ENCODE measurements at regions not wholly inside any gene's neighbourhood (a gene's known extent, or its start where the extent isn't known, plus 50 kb on each side); places are given as distances from the start of the nearest gene placed in this dataset.
A peak's percentile ranks its signal among the peaks of the same experiment; 100 is the strongest.

DNA sequence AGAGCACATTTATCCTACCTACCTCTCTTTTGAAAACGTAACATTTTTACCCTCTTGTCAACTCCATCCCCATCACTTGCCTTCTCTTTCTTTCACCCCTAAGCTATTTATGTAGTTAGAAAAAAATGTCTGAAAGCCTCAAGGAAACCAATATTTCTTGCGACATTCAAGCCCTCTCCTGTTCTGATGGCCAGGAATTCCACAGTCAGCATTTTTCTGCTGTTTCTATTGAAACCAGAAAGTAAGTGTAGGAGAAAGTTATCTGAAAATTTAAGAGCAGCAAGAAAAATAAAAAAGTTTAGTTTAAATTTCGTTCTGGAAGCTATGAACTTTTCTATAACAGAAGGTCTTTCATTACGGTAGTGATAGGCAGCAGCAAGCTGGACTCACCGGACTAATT is 247.6 kb upstream of the PBX1 start:
- no peak overlapping the region for H4K91ac ChIP-seq (ENCODE audit: insufficient read length, low read depth, low read length)
- H2BK20ac ChIP-seq (ENCODE audit: low read depth, low read length, poor library complexity, severe bottlenecking), result no peak overlapping the region
- no peak overlapping the region for H2AK5ac ChIP-seq (ENCODE audit: insufficient read length, low read length)
- H2BK5ac ChIP-seq (ENCODE audit: insufficient read length, low read length), result no peak overlapping the region
- no peak overlapping the region for H3K4ac ChIP-seq (ENCODE audit: low read depth, low read length)
- no peaks in the 10 kb centered on the region for H4K20me1 ChIP-seq (ENCODE audit: control insufficient read depth, insufficient read depth, insufficient read length)
- H2BK12ac ChIP-seq (ENCODE audit: insufficient read length, low read depth, low read length), result no peak overlapping the region
- WGBS (ENCODE audit: extremely low coverage, insufficient read length, low lambda C conversion rate), result no CpG with 5 or more reads among the region's 5 CpGs
- peaks cover 21% of the 10 kb centered on the region in 2 experiments for H3K4me1 Mint-ChIP-seq
- no peak overlapping the region for H3K23ac ChIP-seq (ENCODE audit: insufficient read length, low read depth, low read length)
- no peak for TF ChIP-seq CTCF (conservative IDR thresholded peaks at IDR 0.05)
- no peaks in the 10 kb centered on the region; the same call in 1 of the 2 replicates for H3K27me3 Mint-ChIP-seq (ENCODE audit: low read depth)
- H3K9me3 Mint-ChIP-seq, result no peaks in the 10 kb centered on the region; a peak in 1 of 5 replicates
- no peak overlapping the region for H3T11ph ChIP-seq (ENCODE audit: low read length)
- H3K36me3 Mint-ChIP-seq (ENCODE audit: insufficient read depth in 1 of 3, low read depth in 3 of 3), result peaks cover 0 to 2% (median 0%) of the 10 kb centered on the region in 3 experiments; a peak in 1 of 7 replicates
- no peaks in the 10 kb centered on the region for H3K23me2 ChIP-seq (ENCODE audit: insufficient read length, low read depth, low read length, poor library complexity, severe bottlenecking)
- H2BK15ac ChIP-seq (ENCODE audit: low read depth, low read length), result no peak overlapping the region
- H3K18ac ChIP-seq (ENCODE audit: insufficient read length, low read depth, low read length), result no peak overlapping the region
- no peak overlapping the region for H4K5ac ChIP-seq (ENCODE audit: insufficient read length, low read depth, low read length)
- H3K79me2 ChIP-seq (ENCODE audit: insufficient read depth, low read length), result no peaks in the 10 kb centered on the region
- no peak overlapping the region for H3K56ac ChIP-seq (ENCODE audit: insufficient read length, low read depth, low read length)
- no peak for DNase-seq
- no peak overlapping the region for H3K14ac ChIP-seq (ENCODE audit: insufficient read depth, low read length)
- H3K4me1 ChIP-seq (ENCODE audit: insufficient read depth, low read length), result no peaks in the 10 kb centered on the region; the same call in 1 of the 2 replicates
- H3K4me3 Mint-ChIP-seq, result no peak overlapping the region
- no peaks in the 10 kb centered on the region for H3K9me3 ChIP-seq (ENCODE audit: control insufficient read depth, low read depth, low read length)
- H4K8ac ChIP-seq (replicated peaks; ENCODE audit: insufficient read length, low read depth, low read length), result no peak overlapping the region
- H3K27ac Mint-ChIP-seq, result peak overlapping the region in 2 of 3 experiments; percentile 3 to 15; a peak in 1 of 7 replicates
- no peak overlapping the region for H3K9ac ChIP-seq (ENCODE audit: extremely low read depth, insufficient read length, low read length)
- no peaks in the 10 kb centered on the region for H3K79me1 ChIP-seq (ENCODE audit: insufficient read depth, low read depth, low read length, poor library complexity, severe bottlenecking)
- H3K27me3 ChIP-seq (ENCODE audit: insufficient read depth, low read length), result no peaks in the 10 kb centered on the region
- no peak overlapping the region for H2AFZ ChIP-seq (ENCODE audit: low read length)
- H3K27ac ChIP-seq (ENCODE audit: insufficient read length, low read depth, low read length), result no peak overlapping the region
- H3K4me2 ChIP-seq (ENCODE audit: insufficient read depth, insufficient read length, low read length), result no peak overlapping the region
- no peak overlapping the region for H2BK120ac ChIP-seq (ENCODE audit: low read depth, low read length, poor library complexity, severe bottlenecking)
